ENCODE measurements at regions not wholly inside any gene's neighbourhood (a gene's known extent, or its start where the extent isn't known, plus 50 kb on each side); places are given as distances from the start of the nearest gene placed in this dataset.

DNA sequence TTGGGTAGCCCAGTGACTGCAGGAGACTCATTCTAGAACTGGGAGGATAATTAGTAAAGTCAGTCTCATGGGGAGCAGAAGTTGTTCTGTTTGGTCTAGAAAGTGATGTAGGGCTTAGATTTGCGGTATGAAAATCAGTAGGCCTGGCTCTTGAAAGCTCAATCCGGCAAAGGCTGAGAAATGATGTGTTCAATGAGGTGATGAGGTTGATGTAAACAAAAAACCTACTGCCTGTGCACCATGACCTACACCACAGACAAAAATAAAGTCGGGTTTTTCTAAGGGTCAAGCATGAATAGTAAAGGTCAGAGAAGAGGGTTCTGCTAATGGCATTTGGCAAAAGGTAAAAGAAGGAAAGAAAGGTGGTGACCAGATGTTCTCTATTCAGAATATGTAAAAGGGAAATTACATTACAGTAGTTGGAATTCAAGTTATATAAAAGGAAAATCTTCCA lies 80.8 kb upstream of the COL5A2 start:
- no peak overlapping the region for H3K27ac ChIP-seq
- no peak overlapping the region for H3K4me3 ChIP-seq
- intact Hi-C loops (cut with DNase I), result no loop called here
- H3K36me3 ChIP-seq, result no peaks in the 10 kb centered on the region
- no peaks in the 10 kb centered on the region for H3K9me3 ChIP-seq
- H3K4me1 ChIP-seq, result no peaks in the 10 kb centered on the region
- H3K27me3 ChIP-seq (ENCODE audit: low read depth), result no peaks in the 10 kb centered on the region
- DNase-seq, result no peak
- no peak for ATAC-seq
- TF ChIP-seq, protein P1, sequence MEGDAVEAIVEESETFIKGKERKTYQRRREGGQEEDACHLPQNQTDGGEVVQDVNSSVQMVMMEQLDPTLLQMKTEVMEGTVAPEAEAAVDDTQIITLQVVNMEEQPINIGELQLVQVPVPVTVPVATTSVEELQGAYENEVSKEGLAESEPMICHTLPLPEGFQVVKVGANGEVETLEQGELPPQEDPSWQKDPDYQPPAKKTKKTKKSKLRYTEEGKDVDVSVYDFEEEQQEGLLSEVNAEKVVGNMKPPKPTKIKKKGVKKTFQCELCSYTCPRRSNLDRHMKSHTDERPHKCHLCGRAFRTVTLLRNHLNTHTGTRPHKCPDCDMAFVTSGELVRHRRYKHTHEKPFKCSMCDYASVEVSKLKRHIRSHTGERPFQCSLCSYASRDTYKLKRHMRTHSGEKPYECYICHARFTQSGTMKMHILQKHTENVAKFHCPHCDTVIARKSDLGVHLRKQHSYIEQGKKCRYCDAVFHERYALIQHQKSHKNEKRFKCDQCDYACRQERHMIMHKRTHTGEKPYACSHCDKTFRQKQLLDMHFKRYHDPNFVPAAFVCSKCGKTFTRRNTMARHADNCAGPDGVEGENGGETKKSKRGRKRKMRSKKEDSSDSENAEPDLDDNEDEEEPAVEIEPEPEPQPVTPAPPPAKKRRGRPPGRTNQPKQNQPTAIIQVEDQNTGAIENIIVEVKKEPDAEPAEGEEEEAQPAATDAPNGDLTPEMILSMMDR (IDR thresholded peaks at IDR 0.05), result no peak

DNA sequence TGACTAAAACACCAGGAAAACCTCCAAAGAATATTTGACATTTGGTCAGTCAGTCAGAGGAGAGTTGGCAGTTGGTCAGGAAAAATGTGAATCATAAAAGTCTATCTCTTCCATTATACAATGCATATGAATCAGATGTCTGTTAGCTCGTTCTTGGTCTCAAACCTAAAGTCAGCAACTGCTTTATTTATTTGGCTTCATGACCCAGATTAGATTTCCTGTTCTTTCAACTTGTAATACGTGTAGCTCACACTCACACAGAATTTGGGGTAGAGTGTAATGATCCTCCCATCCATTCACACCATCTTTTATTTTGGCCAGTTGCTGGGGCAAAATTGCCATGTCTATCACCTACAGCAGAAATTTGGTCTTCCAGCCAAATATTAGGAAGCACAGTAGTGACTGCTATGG lies 81.9 kb upstream of the COL5A2 start:
- no peaks in the 10 kb centered on the region for H3K27me3 ChIP-seq (ENCODE audit: low read depth)
- ATAC-seq, result no peak
- no peak overlapping the region for H3K4me3 ChIP-seq
- no peaks in the 10 kb centered on the region for H3K36me3 ChIP-seq
- no peak overlapping the region for H3K27ac ChIP-seq
- no peaks in the 10 kb centered on the region for H3K9me3 ChIP-seq
- intact Hi-C loops (cut with DNase I), result no loop called here
- DNase-seq, result no peak
- TF ChIP-seq, protein P1 (IDR thresholded peaks at IDR 0.05), result no peak
- no peaks in the 10 kb centered on the region for H3K4me1 ChIP-seq

DNA sequence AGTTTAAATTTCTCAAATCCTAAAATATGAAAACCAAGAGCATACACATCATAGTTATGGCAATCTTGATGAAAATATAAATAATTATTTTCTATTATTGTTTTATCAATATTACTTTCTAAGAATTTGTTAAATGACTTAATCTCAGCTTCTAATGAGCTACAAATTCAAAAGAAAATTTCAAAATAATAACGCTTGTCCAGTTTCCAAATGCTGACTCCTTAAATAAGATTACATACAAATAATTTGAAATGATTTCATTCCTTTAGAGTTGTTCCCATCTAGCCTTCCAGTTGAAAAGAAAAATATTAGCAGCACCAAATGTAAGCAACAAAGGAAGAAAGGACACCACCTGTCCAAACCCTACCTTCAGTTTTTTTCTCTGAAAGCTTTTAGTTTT lies 82.4 kb upstream of the COL5A2 start:
- Histone ChIP-seq H3K36me3 (no peaks in the 10 kb centered on the region), H3K27me3 (ENCODE audit: low read depth) (no peaks in the 10 kb centered on the region), H3K4me3 (no peak overlapping the region), H3K4me1 (no peaks in the 10 kb centered on the region), H3K27ac (no peak overlapping the region), H3K9me3 (no peaks in the 10 kb centered on the region)
- no peak for DNase-seq
- intact Hi-C loops (cut with DNase I), result no loop called here
- no peak for ATAC-seq
- TF ChIP-seq, protein P1 (IDR thresholded peaks at IDR 0.05), result no peak

DNA sequence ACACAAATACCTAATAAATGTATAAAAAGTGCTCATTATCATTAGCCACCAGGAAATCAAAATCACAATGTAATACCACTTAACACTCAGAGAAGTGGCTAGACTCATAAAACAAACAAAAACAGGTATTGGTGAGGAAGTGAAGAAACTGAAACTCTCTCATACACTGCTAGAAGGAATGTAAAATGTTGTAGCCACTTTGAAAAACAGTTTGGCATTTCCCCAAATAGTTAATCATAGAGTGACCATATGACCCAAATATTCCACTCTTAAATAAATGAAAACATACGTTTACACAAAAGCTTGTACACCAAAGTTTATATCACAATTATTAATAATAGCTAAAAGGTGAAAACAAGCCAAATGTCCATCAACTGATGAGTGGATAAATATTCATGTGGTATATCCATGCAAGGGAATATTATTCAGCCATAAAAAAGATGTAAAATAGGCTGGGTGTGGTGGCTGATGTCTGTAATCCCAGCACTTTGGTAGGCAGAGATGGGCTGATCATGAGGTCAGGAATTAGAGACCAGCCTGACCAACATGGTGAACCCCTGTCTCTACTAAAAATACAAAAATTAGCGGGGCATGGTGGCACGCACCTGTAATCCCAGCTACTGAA lies 86.2 kb upstream of the COL5A2 start:
- Histone ChIP-seq H3K4me3 (no peak overlapping the region), H3K27me3 (ENCODE audit: low read depth) (no peaks in the 10 kb centered on the region), H3K27ac (no peak overlapping the region), H3K9me3 (no peaks in the 10 kb centered on the region), H3K4me1 (no peaks in the 10 kb centered on the region), H3K36me3 (no peaks in the 10 kb centered on the region)
- TF ChIP-seq, protein P1 (IDR thresholded peaks at IDR 0.05), result no peak
- DNase-seq (no peak), ATAC-seq (no peak)
- intact Hi-C loops (cut with DNase I), result no loop called here

DNA sequence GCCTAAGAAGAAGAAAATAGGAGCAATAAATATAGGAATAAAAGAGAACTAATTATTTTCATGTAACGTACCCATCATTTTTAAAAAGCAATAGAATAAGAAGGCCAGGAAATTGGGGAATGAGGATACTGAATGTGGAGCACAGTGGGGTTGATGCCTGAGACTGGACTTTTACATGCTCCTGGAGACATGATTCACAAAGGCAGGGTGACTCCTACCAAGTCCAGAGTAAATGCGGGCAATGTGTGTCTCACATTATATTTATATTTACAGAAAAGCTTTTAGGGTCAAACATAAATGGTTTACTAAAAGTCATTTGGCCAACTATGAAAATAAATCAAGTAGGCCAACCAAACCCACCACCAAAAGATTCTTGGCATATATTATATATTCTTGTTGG lies 87.9 kb upstream of the COL5A2 start:
- ATAC-seq (no peak), DNase-seq (no peak)
- no peak overlapping the region for H3K27ac ChIP-seq
- no peak overlapping the region for H3K4me3 ChIP-seq
- no peaks in the 10 kb centered on the region for H3K36me3 ChIP-seq
- TF ChIP-seq, protein P1 (IDR thresholded peaks at IDR 0.05), result no peak
- no peaks in the 10 kb centered on the region for H3K4me1 ChIP-seq
- no peaks in the 10 kb centered on the region for H3K9me3 ChIP-seq
- intact Hi-C loops (cut with DNase I), result no loop called here
- H3K27me3 ChIP-seq (ENCODE audit: low read depth), result no peaks in the 10 kb centered on the region

Measured in lower lobe of right lung (tissue), 2 donors.